Endothelial cell of umbilical vein (primary cell): ENCODE measurements at regions not wholly inside any gene's neighbourhood (a gene's known extent, or its start where the extent isn't known, plus 50 kb on each side); places are given as distances from the start of the nearest gene placed in this dataset.

Experiments
- CTCF ChIP-seq, 2 donors: IDR thresholded peaks; 1 replicate in 1 of 2; 2 replicates in 1 of 2; pipeline ENCODE4 v1.5.1; 2011; ENCODE audit warnings: low read length in 2 of 2, mild to moderate bottlenecking in 2 of 2, moderate library complexity in 2 of 2, control low read depth in 1 of 2, inconsistent platforms in 1 of 2, low read depth in 1 of 2; ENCODE audit not compliant: insufficient read depth in 1 of 2; ENCODE audit errors: extremely low read depth in 1 of 2
- EZH2 ChIP-seq: IDR thresholded peaks from 2 replicates; pipeline ENCODE4 v1.6.1; 2012; ENCODE audit warnings: borderline replicate concordance, low read depth, mild to moderate bottlenecking, moderate library complexity, low read length, inconsistent platforms; ENCODE audit not compliant: severe bottlenecking
- FOS ChIP-seq: IDR thresholded peaks from 2 replicates; pipeline ENCODE4 v1.6.1; 2011; ENCODE audit warnings: mild to moderate bottlenecking, low read length, moderate library complexity, borderline replicate concordance; ENCODE audit not compliant: insufficient read depth
- MAX ChIP-seq: IDR thresholded peaks from 2 replicates; pipeline ENCODE4 v1.6.1; 2011; ENCODE audit not compliant: insufficient read depth, insufficient read length
- POLR2A ChIP-seq: IDR thresholded peaks from 2 replicates; pipeline ENCODE4 v1.6.1; 2012; ENCODE audit warnings: low read depth, mild to moderate bottlenecking, control low read depth, low read length
- POLR2AphosphoS5 ChIP-seq: IDR thresholded peaks from 2 replicates; pipeline ENCODE4 v1.6.1; 2012; ENCODE audit warnings: low read depth, mild to moderate bottlenecking, control low read depth, low read length, moderate library complexity; ENCODE audit not compliant: insufficient read depth

GRCh38 chr2:5520463-5520972, 171.7 kb upstream of the SOX11 start:
- no peak for TF ChIP-seq MAX
- TF ChIP-seq POLR2A = no peak
- TF ChIP-seq CTCF (IDR thresholded peaks at IDR 0.05; ENCODE audit: extremely low read depth in 1 of 2, insufficient read depth in 1 of 2, low read depth in 1 of 2, low read length in 2 of 2) = no peak
- no peak for TF ChIP-seq EZH2
- TF ChIP-seq POLR2AphosphoS5 = no peak
- no peak for TF ChIP-seq FOS
